Hindlimb muscle (tissue), 1 donor: ENCODE measurements at regions not wholly inside any gene's neighbourhood (a gene's known extent, or its start where the extent isn't known, plus 50 kb on each side); places are given as distances from the start of the nearest gene placed in this dataset.
"Not testable (repeated sequence)": the region's sequence is repeated elsewhere in the genome, so short reads cannot be mapped to it uniquely, and the experiment has no call there.

Experiments
- DNase-seq: peaks from one replicate; pipeline ENCODE4 v3.0.0-alpha.2; 2013

DNA sequence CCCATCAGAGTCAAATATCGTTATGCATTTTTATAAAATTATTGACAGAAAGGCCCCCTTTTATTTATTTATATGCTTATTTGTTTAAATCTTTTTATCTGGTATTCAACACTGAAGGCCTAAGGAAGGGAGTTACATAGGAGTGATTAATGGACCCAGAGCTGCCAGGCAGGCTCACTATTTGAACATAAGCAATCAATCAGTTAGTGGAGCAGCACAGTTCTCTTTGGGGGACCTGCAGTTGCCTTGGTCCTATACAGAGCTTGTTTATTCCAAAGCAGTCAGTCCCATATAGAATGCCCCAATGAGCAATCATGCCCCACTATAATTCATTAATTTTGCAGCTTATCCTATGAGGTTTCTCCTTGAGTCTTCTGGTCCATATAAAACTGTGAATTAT is 389.4 kb upstream of the GOT2 start:
- DNase-seq, result no peak

DNA sequence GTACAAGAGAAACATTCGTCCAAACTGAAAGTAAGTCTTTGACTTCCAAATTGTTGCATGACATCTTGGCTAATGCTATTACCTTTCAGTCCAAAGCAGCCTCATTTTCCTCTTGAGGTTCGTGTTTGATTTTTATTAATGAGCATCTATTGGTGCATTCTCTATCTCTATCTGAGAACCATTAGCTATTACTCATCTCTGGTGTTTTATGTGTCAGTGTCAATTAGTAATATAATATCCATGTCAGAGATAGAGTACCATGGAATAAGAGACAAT is 388.1 kb upstream of the GOT2 start:
- DNase-seq, result peak; percentile 29

GRCh38 chr16:59121411-59122261 is 387.5 kb upstream of the GOT2 start:
- DNase-seq, result peak; percentile 50

GRCh38 chr16:59116744-59117143 is 382.6 kb upstream of the GOT2 start:
- DNase-seq, result no peak

GRCh38 chr16:59114790-59115189 is 380.7 kb upstream of the GOT2 start:
- DNase-seq, result no peak

DNA sequence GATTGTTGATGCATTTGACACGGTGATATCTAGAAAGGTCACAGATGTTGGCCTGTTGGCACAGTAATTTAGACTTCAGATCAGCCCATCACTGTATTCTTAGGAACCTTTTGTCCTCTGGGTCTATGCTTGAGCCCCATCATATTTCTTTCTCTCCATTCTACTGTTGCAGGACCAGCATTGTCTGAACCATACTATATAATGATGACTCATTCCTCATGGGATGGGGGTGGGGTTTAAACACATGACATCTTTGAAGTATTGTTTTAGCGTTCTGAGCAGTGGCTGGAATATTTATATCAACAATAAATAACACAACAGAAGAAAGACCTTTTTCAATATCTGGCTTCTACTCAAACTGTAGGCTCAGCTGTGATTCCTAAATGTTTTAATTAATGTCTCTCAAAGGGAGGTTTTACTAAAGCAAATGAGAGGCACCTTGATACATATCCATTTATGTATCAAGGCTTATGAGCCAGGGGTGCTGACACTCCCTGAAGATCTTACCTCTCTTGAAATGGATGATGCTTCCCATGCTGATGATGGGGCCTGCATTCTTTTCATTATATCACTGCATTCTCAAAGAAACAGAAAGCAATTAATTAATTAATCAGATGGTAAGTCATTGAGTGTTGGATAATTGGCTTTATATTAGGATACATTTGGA is 379.0 kb upstream of the GOT2 start:
- no peak for DNase-seq

GRCh38 chr16:59111280-59111679 is 377.2 kb upstream of the GOT2 start:
- DNase-seq, result no peak

GRCh38 chr16:59108374-59108773 is 374.3 kb upstream of the GOT2 start:
- no peak for DNase-seq

DNA sequence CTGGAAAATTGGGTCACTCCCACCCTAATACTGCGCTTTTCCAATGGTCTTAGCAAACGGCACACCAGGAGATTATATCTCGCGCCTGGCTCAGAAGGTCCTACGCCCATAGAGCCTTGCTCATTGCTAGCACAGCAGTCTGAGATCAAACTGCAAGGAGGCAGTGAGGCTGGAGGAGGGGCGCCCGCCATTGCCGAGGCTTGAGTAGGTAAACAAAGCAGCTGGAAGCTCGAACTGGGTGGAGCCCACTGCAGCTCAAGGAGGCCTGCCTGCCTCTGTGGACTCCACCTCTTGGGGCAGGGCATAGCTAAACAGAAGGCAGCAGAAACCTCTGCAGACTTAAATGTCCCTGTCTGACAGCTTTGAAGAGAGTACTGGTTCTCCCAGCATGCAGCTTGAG is 362.6 kb upstream of the GOT2 start:
- not testable (repeated sequence) for DNase-seq

DNA sequence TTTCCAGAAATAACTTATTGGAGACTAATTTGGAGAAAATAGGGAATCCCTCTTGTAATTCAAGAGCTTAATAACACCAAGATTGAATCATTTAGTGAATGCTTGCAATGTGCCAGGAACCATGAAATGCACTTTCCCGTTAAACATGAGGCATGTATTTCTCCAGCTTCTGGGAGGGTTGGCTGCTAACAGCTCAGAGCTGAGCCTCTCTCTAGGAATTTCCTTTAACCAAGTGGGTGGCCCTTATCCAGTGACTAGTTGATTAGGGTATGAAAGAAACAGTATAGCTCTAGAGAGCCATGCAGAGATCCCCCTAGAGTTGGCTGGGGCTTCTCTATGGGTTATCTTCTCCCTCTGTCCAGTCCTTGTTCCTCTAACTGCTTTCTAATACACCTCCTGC is 356.4 kb upstream of the GOT2 start:
- no peak for DNase-seq

GRCh38 chr16:59088431-59088830 is 354.3 kb upstream of the GOT2 start:
- no peak for DNase-seq

- DNase-seq, result no peak
These were observed 353.5 kb upstream of the GOT2 start for GRCh38 chr16:59087641-59088040.

DNA sequence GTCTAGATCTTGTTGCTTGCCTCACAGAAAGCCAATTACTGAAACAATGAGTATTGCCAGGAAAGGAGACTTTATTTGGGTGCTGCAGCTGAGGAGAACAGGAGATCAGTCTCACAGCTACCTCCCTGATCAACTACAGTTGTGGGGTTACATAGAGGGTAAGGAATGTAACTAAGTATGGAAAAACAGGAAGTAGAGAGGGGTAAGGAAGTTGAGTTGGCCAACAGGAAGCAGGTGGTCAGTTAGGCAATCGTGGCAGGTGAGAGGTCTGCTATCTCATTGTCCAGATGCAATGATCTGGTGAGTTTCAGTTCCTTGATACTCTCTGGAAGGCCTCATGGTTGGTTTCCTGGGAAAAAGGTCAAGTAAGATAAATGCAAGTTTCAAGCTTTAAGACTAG is 333.1 kb upstream of the GOT2 start:
- no peak for DNase-seq

DNA sequence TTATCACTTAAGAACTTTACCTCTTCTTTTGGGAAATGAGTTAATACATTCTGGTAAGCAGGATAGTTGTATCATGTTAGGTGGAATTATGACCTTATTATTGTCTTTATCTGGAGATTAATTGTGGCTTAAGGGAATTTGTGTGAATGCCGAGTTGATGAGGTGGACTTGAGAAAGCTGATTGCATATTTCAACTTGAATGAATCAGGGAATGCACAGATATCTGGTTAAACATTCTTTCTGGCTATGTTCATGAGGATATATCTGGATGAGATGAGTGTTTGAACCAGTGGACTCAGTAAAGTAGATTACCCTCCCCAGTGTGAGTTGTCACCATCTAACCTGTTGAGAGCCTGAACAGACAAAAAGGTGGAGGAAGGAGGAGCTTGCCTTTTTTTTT is 326.1 kb upstream of the GOT2 start:
- no peak for DNase-seq

GRCh38 chr16:59058250-59058649 is 324.1 kb upstream of the GOT2 start:
- no peak for DNase-seq

DNA sequence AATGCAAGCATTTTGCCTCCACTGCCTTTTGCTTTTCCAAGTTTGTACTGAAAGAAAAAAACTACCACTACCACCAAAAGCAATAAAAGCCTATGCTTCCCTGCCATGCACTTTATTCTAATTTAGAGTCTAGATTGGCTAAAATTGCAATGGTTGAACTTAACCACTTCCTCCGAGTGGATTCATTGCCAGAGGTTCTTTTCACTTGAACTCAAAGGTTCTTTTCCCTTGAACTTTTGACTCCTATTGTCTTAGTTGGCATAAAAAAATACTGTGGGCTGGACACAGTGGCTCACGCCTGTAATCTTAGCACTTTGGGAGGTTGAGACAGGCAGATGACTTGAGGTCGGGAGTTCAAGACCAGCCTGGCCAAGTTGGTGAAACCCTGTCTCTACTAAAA is 319.8 kb upstream of the GOT2 start:
- DNase-seq, result no peak

GRCh38 chr16:59052231-59052630 is 318.1 kb upstream of the GOT2 start:
- DNase-seq, result no peak

DNA sequence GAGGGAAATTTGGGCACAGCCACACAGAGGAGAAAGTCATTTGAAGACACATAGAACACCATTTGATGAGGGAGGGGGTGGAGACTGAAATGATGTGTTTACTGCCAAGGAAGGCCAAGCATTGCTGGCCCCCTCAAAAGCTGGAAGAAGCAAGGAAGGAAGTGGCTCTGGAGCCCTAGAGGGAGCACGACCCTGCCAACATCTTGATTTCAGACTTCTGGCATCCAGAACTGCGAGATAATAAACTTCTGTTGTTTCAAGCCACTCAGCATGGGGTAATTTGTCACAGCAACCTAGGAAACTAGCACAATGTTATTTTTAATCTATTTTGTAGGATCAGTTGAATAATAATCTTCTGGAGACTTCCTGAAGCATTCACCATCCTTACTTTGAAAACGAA is 314.8 kb upstream of the GOT2 start:
- no peak for DNase-seq

- DNase-seq, result no peak
These were observed 313.0 kb upstream of the GOT2 start for GRCh38 chr16:59047114-59047513.

GRCh38 chr16:59046335-59046734 is 312.2 kb upstream of the GOT2 start:
- DNase-seq, result no peak

- DNase-seq, result no peak
These were observed 311.4 kb upstream of the GOT2 start for GRCh38 chr16:59045501-59045900.

- DNase-seq, result no peak
These were observed 310.5 kb upstream of the GOT2 start for GRCh38 chr16:59044616-59045015.

DNA sequence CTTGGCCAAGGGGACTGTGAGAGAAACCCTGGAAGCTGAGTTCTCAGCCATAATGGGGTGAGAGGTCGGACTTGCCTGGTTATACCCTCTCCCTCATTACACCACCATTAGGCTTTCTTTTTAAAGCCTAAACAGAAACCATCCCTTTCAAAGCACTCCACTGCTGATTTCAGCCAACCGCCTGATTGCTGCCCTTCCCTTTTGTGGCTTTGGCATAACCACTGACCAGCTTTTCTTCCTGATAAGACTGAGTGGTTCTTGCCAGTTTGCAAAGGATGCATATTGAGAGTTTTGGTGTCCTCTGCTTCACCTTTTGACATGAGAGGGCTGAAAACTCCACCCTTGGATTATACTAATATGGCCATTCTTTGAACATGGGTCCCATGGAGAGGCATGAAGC is 308.2 kb upstream of the GOT2 start:
- no peak for DNase-seq

- no peak for DNase-seq
These were observed 305.1 kb upstream of the GOT2 start for GRCh38 chr16:59039066-59039720.
